NCI-H524 treated with DMSO at 0.1 percent for 48 hours (cell line): ENCODE measurements at regions not wholly inside any gene's neighbourhood (a gene's known extent, or its start where the extent isn't known, plus 50 kb on each side); places are given as distances from the start of the nearest gene placed in this dataset.
"Not testable (repeated sequence)": the region's sequence is repeated elsewhere in the genome, so short reads cannot be mapped to it uniquely, and the experiment has no call there.

ENCODE experiments used
- DNase-seq: peaks from one replicate; lab custom pipeline; 2025; lab: John Stamatoyannopoulos, UW

- no peak for DNase-seq
Observed at GRCh38 chr14:21825149-21825743, 151.6 kb upstream of the OR4E1 start.

- no peak for DNase-seq
Observed at GRCh38 chr14:21822109-21822508, 148.5 kb upstream of the OR4E1 start.

- DNase-seq: no peak
Observed at GRCh38 chr14:21820631-21821030, 147.0 kb upstream of the OR4E1 start.

- DNase-seq: not testable (repeated sequence)
Observed at GRCh38 chr14:21819891-21820290, 146.3 kb upstream of the OR4E1 start.

GRCh38 chr14:21817010-21817409 lies 143.4 kb upstream of the OR4E1 start:
- DNase-seq: not testable (repeated sequence)

- DNase-seq: no peak
Observed at GRCh38 chr14:21807975-21808374, 134.4 kb upstream of the OR4E1 start.

GRCh38 chr14:21804981-21805380 lies 131.4 kb upstream of the OR4E1 start:
- DNase-seq: no peak

- no peak for DNase-seq
Observed at GRCh38 chr14:21802441-21802840, 128.8 kb upstream of the OR4E1 start.

GRCh38 chr14:21796916-21797315 lies 123.3 kb upstream of the OR4E1 start:
- DNase-seq: no peak

GRCh38 chr14:21795456-21795855 lies 121.8 kb upstream of the OR4E1 start:
- DNase-seq: no peak

- no peak for DNase-seq
Observed at GRCh38 chr14:21791749-21792148, 118.1 kb upstream of the OR4E1 start.

- not testable (repeated sequence) for DNase-seq
Observed at GRCh38 chr14:21788687-21789086, 115.1 kb upstream of the OR4E1 start.

- not testable (repeated sequence) for DNase-seq
Observed at GRCh38 chr14:21787242-21787641, 113.6 kb upstream of the OR4E1 start.

- no peak for DNase-seq
Observed at GRCh38 chr14:21781543-21781942, 107.9 kb upstream of the OR4E1 start.

GRCh38 chr14:21780429-21781084 lies 106.9 kb upstream of the OR4E1 start:
- DNase-seq: no peak

- no peak for DNase-seq
Observed at GRCh38 chr14:21771671-21772070, 98.1 kb upstream of the OR4E1 start.

GRCh38 chr14:21768875-21769257 lies 95.2 kb upstream of the OR4E1 start:
- no peak for DNase-seq

- peak; percentile 23 for DNase-seq
Observed at GRCh38 chr14:21768116-21768874, 94.7 kb upstream of the OR4E1 start.

- DNase-seq: not testable (repeated sequence)
Observed at GRCh38 chr14:21760360-21760759, 86.7 kb upstream of the OR4E1 start.

- no peak for DNase-seq
Observed at GRCh38 chr14:21749306-21749868, 75.8 kb upstream of the OR4E1 start.

- DNase-seq: no peak
Observed at GRCh38 chr14:21748869-21749303, 75.3 kb upstream of the OR4E1 start.

- DNase-seq: no peak
Observed at GRCh38 chr14:21735639-21736307, 62.2 kb upstream of the OR4E1 start.
